IMR-90 (cell line): ENCODE measurements at regions not wholly inside any gene's neighbourhood (a gene's known extent, or its start where the extent isn't known, plus 50 kb on each side); places are given as distances from the start of the nearest gene placed in this dataset.

Source experiments
- ATAC-seq: fragments of 200-7000 bp; cut with Tn5 transposase; 2 replicates; pipeline ENCODE4 v1.9.1; 2020; ENCODE audit warnings: low read depth, mild to moderate bottlenecking, moderate library complexity
- BruUV-seq: library from RNA; stranded (reverse); fragments of 400-500 nt; replicated peaks from 2 replicates; lab custom pipeline; 2021; lab: Mats Ljungman, UMichigan
- CTCF ChIA-PET: fragments of 300-600 bp; formaldehyde crosslinking; extraction: SDS; loops from one replicate; lab custom pipeline; 2021; ENCODE audit warnings: antibody characterized with exemption; lab: Yijun Ruan, JAX
- POLR2A ChIA-PET: fragments of 300-600 bp; sonication (Branson Sonifier 250); formaldehyde crosslinking; loops from one replicate; lab custom pipeline; 2022; ENCODE audit warnings: antibody characterized with exemption; ENCODE audit not compliant: unreplicated experiment; lab: Charles Lee
- DNase-seq: peaks from one replicate; pipeline ENCODE4 v3.0.0; 2013
- H2AFZ ChIP-seq: replicated peaks from 2 replicates; pipeline ENCODE3; 2013; ENCODE audit warnings: low read length, mild to moderate bottlenecking; ENCODE audit not compliant: poor library complexity
- H2AK5ac ChIP-seq: 2 replicates; pipeline ENCODE4 v1.6.1; 2013; ENCODE audit warnings: low read depth, low read length, inconsistent platforms
- H2AK9ac ChIP-seq: replicated peaks from 2 replicates; pipeline ENCODE3; 2013; ENCODE audit warnings: mild to moderate bottlenecking, low read depth, low read length, moderate library complexity; ENCODE audit not compliant: poor library complexity
- H2BK120ac ChIP-seq: 2 replicates; pipeline ENCODE4 v1.6.1; 2013; ENCODE audit warnings: low read depth, low read length, inconsistent platforms
- H2BK15ac ChIP-seq: 3 replicates; pipeline ENCODE4 v1.6.1; 2013; ENCODE audit warnings: low read depth, low read length, inconsistent platforms
- H2BK20ac ChIP-seq: 2 replicates; pipeline ENCODE4 v1.6.1; 2013; ENCODE audit warnings: low read depth, mild to moderate bottlenecking, inconsistent platforms, low read length, moderate library complexity
- H2BK5ac ChIP-seq: 2 replicates; pipeline ENCODE4 v1.6.1; 2013; ENCODE audit warnings: mild to moderate bottlenecking, low read depth, low read length, inconsistent platforms; ENCODE audit not compliant: poor library complexity, severe bottlenecking
- H3K14ac ChIP-seq: replicated peaks from 2 replicates; pipeline ENCODE4 v1.6.1; 2013; ENCODE audit warnings: low read depth, low read length, inconsistent platforms
- H3K18ac ChIP-seq: 2 replicates; pipeline ENCODE4 v1.6.1; 2013; ENCODE audit warnings: low read depth, low read length, control low read depth
- H3K23ac ChIP-seq: 2 replicates; pipeline ENCODE4 v1.6.1; 2013; ENCODE audit warnings: low read depth, low read length, inconsistent platforms
- H3K27ac ChIP-seq: 2 replicates; pipeline ENCODE4 v1.5.1; 2013; ENCODE audit warnings: mild to moderate bottlenecking, control low read depth, low read length; ENCODE audit not compliant: insufficient read depth
- H3K27me3 ChIP-seq: 2 replicates; pipeline ENCODE4 v1.6.1; 2013; ENCODE audit warnings: low read length; ENCODE audit not compliant: control insufficient read depth, insufficient read depth
- H3K36me3 ChIP-seq: 2 replicates; pipeline ENCODE4 v1.6.1; 2013; ENCODE audit warnings: low read length, mixed read lengths; ENCODE audit not compliant: control insufficient read depth, insufficient read depth
- H3K4ac ChIP-seq: 2 replicates; pipeline ENCODE4 v1.6.1; 2013; ENCODE audit warnings: low read depth, low read length, inconsistent platforms
- H3K4me1 ChIP-seq: 2 replicates; pipeline ENCODE4 v1.6.1; 2013; ENCODE audit warnings: low read length, mixed read lengths; ENCODE audit not compliant: control insufficient read depth, insufficient read depth
- H3K4me2 ChIP-seq: 2 replicates; pipeline ENCODE4 v1.6.1; 2013; ENCODE audit warnings: low read depth, mild to moderate bottlenecking, control low read depth, low read length, moderate library complexity
- H3K4me3 ChIP-seq: 2 replicates; pipeline ENCODE4 v1.5.1; 2013; ENCODE audit warnings: low read depth, mild to moderate bottlenecking, control low read depth, low read length, moderate library complexity; ENCODE audit not compliant: insufficient read depth
- H3K56ac ChIP-seq: 2 replicates; pipeline ENCODE4 v1.6.1; 2013; ENCODE audit warnings: low read length, inconsistent platforms; ENCODE audit not compliant: insufficient read depth; ENCODE audit errors: extremely low read depth
- H3K79me1 ChIP-seq, 2 experiments: 2 replicates each; pipeline ENCODE4 v1.6.1; 2013; ENCODE audit warnings: low read length in 2 of 2, inconsistent platforms in 1 of 2, low read depth in 1 of 2
- H3K9ac ChIP-seq: 2 replicates; pipeline ENCODE4 v1.6.1; 2013; ENCODE audit warnings: low read depth, low read length, control low read depth
- H3K9me1 ChIP-seq: 2 replicates; pipeline ENCODE4 v1.6.1; 2013; ENCODE audit warnings: low read length, inconsistent platforms; ENCODE audit not compliant: insufficient read depth
- H3K9me3 ChIP-seq: 2 replicates; pipeline ENCODE4 v1.6.1; 2013; ENCODE audit warnings: low read length; ENCODE audit not compliant: control insufficient read depth, insufficient read depth
- H4K20me1 ChIP-seq: 2 replicates; pipeline ENCODE4 v1.6.1; 2013; ENCODE audit warnings: low read length, inconsistent platforms; ENCODE audit not compliant: insufficient read depth
- H4K5ac ChIP-seq: 2 replicates; pipeline ENCODE4 v1.6.1; 2013; ENCODE audit warnings: mild to moderate bottlenecking, low read depth, low read length, control low read depth
- H4K8ac ChIP-seq, 2 experiments: 2 replicates each; pipeline ENCODE4 v1.6.1; 2013; ENCODE audit warnings: low read depth in 2 of 2, low read length in 2 of 2, control low read depth in 1 of 2, inconsistent platforms in 1 of 2
- H4K91ac ChIP-seq: 2 replicates; pipeline ENCODE4 v1.6.1; 2013; ENCODE audit warnings: low read depth, low read length, inconsistent platforms; ENCODE audit not compliant: insufficient read depth
- ELK1 ChIP-seq: fragments of 150-350 bp; IDR thresholded peaks from 2 replicates; pipeline ENCODE4 v1.6.1; 2016; ENCODE audit warnings: low read depth, mild to moderate bottlenecking, low read length, moderate library complexity, borderline replicate concordance
- USF2 ChIP-seq: fragments of 150-350 bp; IDR thresholded peaks from 2 replicates; pipeline ENCODE4 v1.6.1; 2017; ENCODE audit warnings: mild to moderate bottlenecking, antibody characterized with exemption, low read length, low read depth
- WGBS, 2 experiments: methylation state at CpG; one replicate each; pipeline versions ENCODE4 v1.1.5 to v1.1.7; 2013; ENCODE audit warnings: missing lambda C conversion rate in 2 of 2; ENCODE audit not compliant: insufficient read length in 1 of 2; ENCODE audit errors: extremely low coverage in 2 of 2; 5-methylcytosine and 5-hydroxymethylcytosine counted together
- dilution Hi-C: fragments of 300-500 bp; cut with HindIII; formaldehyde crosslinking; loops from one replicate; pipeline ENCODE4 v1.14.3; 2018; ENCODE audit warnings: low sequenced_read_pairs; ENCODE audit not compliant: unreplicated experiment
- in situ Hi-C: fragments of 300-500 bp; cut with MboI; formaldehyde crosslinking; loops from 3 replicates; pipeline ENCODE4 v1.14.3; 2019; ENCODE audit warnings: low sequenced_read_pairs, inconsistent platforms, mixed read lengths
- intact Hi-C: fragments of 100-400 bp; cut with micrococcal nuclease; formaldehyde crosslinking; loops from 2 replicates; pipeline ENCODE4 v1.10.0; 2022

GRCh38 chr6:118715376-118715775 lies 64.0 kb upstream of the CEP85L start:
- no peak overlapping the region for H2BK20ac ChIP-seq
- no peaks in the 10 kb centered on the region for H4K20me1 ChIP-seq
- H3K4me2 ChIP-seq: no peak overlapping the region
- ATAC-seq (no peak), DNase-seq (no peak)
- no peak overlapping the region for H4K8ac ChIP-seq
- TF ChIP-seq USF2 (no peak), ELK1 (no peak)
- H3K36me3 ChIP-seq: no peaks in the 10 kb centered on the region
- H3K9me3 ChIP-seq: no peaks in the 10 kb centered on the region
- no peaks in the 10 kb centered on the region for H3K9me1 ChIP-seq
- H3K14ac ChIP-seq: no peak overlapping the region
- H3K4me1 ChIP-seq: no peaks in the 10 kb centered on the region
- H4K5ac ChIP-seq: no peak overlapping the region
- H2BK5ac ChIP-seq: no peak overlapping the region
- POLR2A ChIA-PET: no interaction called here
- H2AK5ac ChIP-seq: no peak overlapping the region
- in situ Hi-C loops (no loop called here), dilution Hi-C loops (no loop called here), intact Hi-C loops (no loop called here)
- H3K27ac ChIP-seq: no peak overlapping the region
- H3K23ac ChIP-seq: no peak overlapping the region
- no TSS peak for BruUV-seq
- WGBS, 2 experiments: no CpG with 5 or more reads among the region's 2 CpGs
- CTCF ChIA-PET: no interaction called here
- H4K91ac ChIP-seq: no peak overlapping the region
- H2BK15ac ChIP-seq: no peak overlapping the region
- H3K9ac ChIP-seq: no peak overlapping the region
- no peak overlapping the region for H2BK120ac ChIP-seq
- no peaks in the 10 kb centered on the region for H3K79me1 ChIP-seq
- H2AFZ ChIP-seq: no peak overlapping the region
- H3K4me3 ChIP-seq: no peak overlapping the region
- no peak overlapping the region for H3K56ac ChIP-seq
- no peak overlapping the region for H3K18ac ChIP-seq
- H3K4ac ChIP-seq: no peak overlapping the region
- no peaks in the 10 kb centered on the region; the same call in 1 of the 2 replicates for H3K27me3 ChIP-seq
- H2AK9ac ChIP-seq: no peak overlapping the region
